ENCODE measurements at regions not wholly inside any gene's neighbourhood (a gene's known extent, or its start where the extent isn't known, plus 50 kb on each side); places are given as distances from the start of the nearest gene placed in this dataset.

DNA sequence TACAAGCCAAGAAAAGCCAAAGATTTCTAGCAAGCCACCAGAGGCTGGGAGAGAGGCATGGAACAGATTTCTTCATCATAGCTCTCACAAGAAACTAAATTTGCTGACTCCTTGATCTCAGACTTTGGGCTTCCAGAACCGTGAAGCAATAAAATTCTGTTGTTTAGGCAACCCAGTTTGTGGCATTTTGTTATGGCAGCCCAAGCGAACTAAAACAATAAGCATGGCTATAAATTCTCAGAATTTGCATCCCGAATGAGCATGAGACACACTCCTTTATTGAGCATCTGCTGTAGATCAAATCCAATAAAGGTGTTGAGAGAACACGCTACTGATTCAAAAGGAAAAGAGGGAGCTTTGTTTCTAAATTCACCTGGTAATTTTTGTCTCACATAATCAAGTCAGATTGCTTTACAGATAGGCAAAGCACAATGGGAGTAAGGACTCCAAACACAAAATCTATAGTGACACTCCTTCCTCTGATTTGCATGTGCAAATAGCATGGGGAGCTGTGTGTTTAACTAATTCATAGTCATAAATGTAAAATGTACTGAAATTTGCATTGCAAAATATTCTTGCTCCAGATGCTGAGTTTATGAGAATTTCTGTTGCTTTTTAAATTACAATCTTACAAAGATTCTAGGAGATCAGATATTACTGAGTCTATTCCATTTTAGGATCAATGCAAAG is 308.7 kb downstream of the MED10 start:
- TF ChIP-seq, protein P1, sequence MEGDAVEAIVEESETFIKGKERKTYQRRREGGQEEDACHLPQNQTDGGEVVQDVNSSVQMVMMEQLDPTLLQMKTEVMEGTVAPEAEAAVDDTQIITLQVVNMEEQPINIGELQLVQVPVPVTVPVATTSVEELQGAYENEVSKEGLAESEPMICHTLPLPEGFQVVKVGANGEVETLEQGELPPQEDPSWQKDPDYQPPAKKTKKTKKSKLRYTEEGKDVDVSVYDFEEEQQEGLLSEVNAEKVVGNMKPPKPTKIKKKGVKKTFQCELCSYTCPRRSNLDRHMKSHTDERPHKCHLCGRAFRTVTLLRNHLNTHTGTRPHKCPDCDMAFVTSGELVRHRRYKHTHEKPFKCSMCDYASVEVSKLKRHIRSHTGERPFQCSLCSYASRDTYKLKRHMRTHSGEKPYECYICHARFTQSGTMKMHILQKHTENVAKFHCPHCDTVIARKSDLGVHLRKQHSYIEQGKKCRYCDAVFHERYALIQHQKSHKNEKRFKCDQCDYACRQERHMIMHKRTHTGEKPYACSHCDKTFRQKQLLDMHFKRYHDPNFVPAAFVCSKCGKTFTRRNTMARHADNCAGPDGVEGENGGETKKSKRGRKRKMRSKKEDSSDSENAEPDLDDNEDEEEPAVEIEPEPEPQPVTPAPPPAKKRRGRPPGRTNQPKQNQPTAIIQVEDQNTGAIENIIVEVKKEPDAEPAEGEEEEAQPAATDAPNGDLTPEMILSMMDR (IDR thresholded peaks at IDR 0.05; ENCODE audit: control extremely low read depth in 1 of 3, insufficient read depth in 1 of 3, low read depth in 1 of 3, low read length in 3 of 3): no peak
- TF ChIP-seq KDM1A (IDR thresholded peaks at IDR 0.05; ENCODE audit: borderline replicate concordance, low read length): no peak
- no peak for TF ChIP-seq TAF1 (IDR thresholded peaks at IDR 0.05; ENCODE audit: low read depth, low read length)
- TF ChIP-seq SIN3A (conservative IDR thresholded peaks at IDR 0.05 in 1 of 2, IDR thresholded peaks at IDR 0.05 in 1 of 2; ENCODE audit: low read depth in 1 of 2, low read length in 2 of 2): no peak
- TF ChIP-seq POLR2A (IDR thresholded peaks at IDR 0.05; ENCODE audit: control extremely low read depth in 1 of 2, low read depth in 2 of 2, low read length in 2 of 2): no peak

All from H1 (cell line).